GM21528 (cell line): ENCODE measurements at regions not wholly inside any gene's neighbourhood (a gene's known extent, or its start where the extent isn't known, plus 50 kb on each side); places are given as distances from the start of the nearest gene placed in this dataset.
"Not testable (repeated sequence)": the region's sequence is repeated elsewhere in the genome, so short reads cannot be mapped to it uniquely, and the experiment has no call there.

Source experiments
- ATAC-seq: cut with Tn5 transposase; IDR thresholded peaks from one replicate; pipeline ENCODE4 v1.9.1; 2021; ENCODE audit warnings: mild to moderate bottlenecking, moderate library complexity; ENCODE audit not compliant: unreplicated experiment, low FRiP score

DNA sequence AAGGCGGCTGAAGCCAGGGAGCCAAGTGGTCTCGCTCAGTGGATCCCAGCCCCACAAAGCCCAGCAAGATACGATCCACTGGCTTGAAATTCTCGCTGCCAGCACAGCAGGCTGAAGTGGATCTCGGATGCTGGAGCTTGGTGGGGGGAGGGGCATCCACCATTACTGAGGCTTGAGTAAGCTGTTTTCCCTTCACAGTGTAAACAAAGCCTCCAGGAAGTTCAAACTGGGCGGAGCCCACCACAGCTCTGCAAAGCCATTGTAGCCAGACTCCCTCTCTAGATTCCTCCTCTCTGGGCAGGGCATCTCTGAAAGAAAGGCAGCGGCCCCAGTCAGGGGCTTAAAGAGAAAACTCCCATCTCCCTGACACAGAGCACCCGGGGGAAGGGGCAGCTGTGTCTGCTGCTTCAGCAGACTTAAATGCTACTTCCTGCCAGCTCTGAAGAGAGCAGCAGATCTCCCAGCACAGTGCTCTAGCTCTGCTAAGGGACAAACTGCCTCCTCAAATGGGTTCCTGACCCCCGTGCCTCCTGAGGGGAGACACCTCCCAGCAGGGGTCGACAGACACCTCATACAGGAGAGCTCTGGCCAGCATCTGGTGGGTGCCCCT lies 330.0 kb upstream of the TMEFF2 start:
- not testable (repeated sequence) for ATAC-seq

DNA sequence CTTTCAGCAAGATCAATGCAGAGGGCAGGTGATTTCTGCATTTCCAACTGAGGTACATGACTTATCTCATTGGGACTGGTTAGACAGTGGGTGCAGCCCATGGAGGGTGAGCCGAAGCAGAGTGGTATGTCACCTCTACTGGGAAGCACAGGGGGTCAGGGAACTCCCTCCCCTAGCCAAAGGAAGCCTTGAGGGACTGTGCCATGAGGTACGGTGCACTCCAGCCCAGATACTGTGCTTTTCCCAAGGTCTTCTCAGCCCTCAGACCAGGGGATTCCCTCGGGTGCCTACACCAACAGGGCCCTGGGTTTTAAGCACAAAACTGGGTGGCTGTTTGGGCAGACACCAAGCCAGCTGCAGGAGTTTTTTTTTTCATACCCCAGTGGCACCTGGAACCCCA lies 329.5 kb upstream of the TMEFF2 start:
- ATAC-seq: not testable (repeated sequence)

DNA sequence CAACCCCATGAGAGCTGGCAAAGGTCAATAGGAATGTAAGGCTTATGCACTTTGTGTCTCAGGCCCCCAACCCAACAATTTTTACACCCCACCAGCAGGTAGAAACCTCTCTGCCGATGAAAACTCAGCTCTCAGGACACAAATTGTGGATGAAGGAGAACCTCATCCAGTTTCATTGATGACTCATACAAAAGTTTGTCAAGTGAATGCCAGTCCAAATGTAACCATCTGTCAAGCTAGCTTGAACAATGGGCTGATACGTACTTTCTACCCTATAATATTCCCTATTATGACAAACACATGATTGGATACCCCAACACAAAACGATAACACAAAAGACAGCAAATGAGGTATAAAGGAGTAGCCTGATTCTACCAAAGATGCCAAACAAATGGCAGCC lies 321.2 kb upstream of the TMEFF2 start:
- ATAC-seq: no peak

DNA sequence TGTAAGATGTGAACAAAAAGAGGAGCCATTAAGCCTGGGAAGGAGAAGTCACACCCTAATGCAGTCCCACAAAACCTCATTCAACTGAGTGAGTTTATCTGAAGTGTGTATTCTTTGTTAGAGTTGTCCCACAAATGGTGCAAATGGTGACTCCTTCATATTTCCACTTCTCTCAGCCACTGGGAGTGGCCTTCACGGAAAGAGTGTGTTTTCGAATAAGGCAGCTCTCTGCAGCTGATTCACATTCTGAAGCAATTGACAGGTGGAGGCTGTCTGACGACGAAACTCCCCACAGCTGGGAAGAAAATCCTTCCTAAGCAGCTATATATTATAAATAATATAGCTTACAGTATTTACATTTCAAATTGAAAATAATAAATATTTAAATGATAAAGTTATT lies 318.8 kb upstream of the TMEFF2 start:
- no peak for ATAC-seq

DNA sequence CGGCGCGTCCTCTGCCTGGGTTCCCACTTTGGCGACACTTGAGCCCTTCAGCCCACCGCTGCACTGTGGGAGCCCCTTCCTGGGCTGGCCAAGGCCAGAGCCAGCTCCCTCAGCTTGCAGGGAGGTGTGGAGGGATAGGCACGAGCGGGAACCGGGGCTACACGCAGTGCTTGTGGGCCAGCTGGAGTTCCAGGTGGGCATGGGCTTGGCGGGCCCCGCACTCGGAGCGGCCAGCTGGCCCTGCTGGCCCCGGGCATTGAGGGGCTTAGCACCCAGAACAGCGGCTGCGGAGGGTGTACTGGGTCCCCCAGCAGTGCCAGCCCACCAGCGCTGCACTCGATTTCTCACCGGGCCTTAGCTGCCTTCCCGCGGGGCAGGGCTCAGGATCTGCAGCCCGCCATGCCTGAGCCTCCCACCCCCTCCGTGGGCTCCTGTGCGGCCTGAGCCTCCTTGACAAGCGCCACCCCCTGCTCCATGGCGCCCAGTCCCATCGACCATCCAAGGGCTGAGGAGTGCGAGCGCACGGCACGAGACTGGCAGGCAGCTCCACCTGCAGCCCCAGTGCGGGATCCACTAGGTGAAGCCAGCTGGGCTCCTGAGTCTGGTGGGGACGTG lies 313.2 kb upstream of the TMEFF2 start:
- not testable (repeated sequence) for ATAC-seq

DNA sequence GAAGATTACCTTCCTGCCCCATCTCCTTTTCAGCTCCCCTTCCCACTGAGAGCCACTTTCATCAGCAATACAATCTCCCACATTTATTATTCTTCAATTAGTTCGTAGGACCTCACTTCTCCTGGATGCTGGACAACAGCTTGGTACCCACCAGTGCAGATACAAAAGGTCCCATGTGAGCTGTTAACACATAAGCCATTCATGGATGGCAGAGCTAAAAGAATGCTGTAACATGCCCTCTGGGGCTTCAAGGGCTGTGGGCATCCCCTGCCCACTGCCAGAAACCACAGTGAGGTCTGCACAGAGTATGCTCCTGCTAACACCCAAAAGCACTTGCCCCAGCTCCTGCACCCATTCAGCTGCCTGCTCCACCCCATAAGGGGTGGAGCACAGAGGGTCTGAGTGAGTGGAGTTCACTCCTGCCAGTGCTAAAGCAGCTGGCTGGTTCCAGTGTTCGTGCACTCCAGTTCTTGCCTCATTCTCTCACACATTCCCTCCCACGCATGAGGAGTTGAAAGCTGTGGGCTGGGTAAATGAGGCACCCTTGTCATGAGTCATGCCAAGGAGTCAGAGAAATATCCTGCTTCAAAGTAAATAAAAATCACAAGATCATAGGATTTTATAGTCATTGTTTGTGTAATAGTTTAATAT lies 305.9 kb upstream of the TMEFF2 start:
- no peak for ATAC-seq

DNA sequence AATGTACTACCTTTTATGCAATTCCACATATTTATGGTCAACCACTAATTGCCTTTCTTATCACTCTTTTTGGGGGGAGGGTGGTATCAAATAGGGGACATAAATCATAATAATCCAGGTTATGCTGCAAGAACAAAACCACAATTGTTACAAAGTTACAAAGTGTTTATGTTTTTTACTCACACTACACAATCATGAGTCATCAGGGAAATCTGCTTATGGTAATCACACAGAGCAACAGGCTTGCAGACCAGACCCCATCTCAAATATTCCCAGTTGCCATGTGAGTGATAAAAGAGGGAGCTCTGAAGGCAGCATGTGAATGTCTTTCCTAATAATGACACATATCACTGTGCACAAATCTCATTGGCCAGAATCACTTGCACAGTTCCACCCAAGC lies 304.7 kb upstream of the TMEFF2 start:
- no peak for ATAC-seq

DNA sequence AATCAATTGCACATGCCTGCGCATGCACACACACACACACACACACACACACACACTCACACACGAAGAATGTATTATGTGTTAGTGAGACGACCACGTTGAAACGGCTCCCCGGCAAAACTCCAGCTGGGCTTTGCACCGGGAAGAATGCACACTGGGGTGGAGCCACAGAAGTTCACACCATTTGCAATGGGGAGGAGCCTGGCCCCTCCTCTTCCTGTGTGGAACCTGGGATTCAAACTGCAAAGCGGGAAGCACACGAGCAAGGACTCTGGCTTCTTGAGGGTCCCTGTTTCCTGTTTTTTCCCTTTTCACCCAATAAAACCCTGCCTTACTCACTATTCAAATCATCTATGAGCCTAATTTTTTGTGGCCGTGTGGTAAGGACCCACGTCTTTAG lies 304.0 kb upstream of the TMEFF2 start:
- no peak for ATAC-seq

DNA sequence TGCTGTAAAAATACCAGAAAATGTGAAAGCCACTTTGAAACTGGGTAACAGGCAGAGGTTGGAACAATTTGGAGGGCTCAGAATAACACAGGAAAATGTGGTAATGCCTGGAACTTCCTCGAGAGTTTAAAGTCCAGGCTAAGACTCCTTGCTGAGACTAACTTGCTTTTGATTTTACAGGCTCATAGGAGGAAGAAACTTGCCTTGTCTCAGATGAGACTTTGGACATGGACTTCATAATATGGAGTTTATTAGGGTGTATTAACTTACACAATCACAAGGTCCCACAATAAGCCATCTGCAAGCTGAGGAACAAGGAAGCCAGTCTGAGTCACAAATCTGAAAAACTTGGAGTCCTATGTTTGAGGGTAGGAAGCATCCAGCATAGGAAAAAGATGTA lies 293.4 kb upstream of the TMEFF2 start:
- ATAC-seq: not testable (repeated sequence)

DNA sequence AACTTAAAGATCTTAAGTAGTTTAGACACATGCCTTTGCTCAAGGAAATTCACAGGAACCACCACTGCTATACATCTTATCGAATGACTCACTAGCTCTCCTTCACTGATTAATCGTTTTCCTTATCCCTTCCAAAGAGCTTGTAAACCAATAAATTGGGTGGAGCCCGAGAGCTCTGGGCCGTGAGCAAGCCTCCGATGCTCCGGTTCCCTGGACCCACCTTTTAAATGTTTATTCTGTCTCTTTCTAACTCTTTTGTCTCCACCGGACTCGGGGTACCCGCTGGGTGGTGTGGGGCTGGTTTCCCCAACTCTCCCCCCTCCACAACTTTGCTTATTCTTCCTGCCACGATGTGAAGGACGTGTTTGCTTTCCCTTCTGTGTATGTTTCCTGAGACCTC lies 292.9 kb upstream of the TMEFF2 start:
- no peak for ATAC-seq

DNA sequence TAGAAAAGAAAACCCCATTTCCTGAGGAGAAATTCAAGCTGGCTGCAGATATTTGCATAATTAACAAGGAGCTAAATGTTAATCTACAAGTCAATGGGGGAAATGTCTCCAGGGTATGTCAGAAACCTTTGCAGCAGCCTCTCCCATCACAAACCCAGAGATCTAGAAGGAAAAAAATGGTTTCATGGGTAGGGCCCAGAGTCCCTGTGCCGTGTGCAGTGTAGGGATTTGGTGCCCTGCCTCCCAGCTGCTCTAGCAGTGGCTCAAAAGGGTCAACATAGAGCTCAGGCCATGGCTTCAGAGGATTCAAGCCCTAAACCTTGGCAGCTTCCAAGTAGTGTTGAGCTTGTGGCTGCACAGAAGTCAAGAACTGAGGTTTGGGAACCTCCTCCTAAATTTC lies 290.2 kb upstream of the TMEFF2 start:
- no peak for ATAC-seq

DNA sequence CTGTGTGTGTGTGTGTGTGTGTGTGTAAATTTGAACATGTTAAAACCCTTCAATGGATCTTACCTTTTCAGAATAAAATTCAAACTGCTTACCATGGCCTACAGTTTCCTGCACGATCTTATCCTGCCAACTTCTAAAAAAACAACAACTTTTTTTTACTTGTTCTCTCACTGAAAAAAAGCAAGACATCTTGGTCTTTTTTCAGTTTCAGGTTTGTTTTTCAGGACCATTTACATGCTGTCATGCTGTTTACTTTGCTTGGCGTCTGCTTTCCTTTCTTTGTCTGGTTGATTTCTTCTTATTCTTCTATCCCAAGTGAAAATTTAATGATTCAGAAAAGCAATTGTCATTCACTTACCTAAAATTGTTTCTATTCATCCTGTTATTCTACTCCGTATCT lies 286.3 kb upstream of the TMEFF2 start:
- no peak for ATAC-seq

DNA sequence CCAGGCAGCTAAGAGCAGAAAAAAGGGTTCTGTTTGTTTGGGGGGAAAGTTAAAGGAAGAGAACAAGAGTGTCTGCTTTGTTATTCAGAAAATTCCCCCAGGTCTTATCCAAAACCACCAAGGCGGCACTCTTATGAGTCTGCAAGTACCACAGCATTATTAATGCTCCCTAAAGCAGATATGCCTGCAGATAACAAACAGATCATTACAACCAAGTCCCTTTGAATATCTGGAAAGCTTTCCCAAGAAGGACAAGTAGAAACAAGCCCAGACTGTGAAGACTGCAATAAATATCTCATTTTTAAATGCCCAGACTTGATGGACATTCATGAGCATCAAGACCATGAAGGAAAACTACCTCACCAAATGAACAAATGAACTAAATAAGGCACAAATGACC lies 278.6 kb upstream of the TMEFF2 start:
- ATAC-seq: no peak

DNA sequence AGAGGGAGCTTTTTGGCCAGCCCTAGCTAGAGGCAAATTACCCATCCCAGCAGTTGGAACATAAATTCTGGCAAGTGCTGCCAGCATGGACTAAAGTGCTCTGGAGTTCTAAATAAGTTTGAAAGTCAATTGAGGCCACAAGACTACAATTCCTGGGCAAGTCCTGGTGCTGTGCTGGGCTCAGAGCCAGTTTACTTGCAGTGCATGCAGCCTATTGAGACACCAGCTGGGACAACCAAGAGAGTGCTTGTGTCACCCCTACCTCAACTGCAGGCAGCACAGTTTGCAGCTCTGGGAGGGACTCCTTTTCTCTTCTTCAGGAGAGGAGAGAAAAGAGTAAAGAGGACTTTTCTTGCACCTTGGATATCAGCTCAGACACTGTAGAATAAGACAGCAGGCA lies 277.2 kb upstream of the TMEFF2 start:
- ATAC-seq: no peak

DNA sequence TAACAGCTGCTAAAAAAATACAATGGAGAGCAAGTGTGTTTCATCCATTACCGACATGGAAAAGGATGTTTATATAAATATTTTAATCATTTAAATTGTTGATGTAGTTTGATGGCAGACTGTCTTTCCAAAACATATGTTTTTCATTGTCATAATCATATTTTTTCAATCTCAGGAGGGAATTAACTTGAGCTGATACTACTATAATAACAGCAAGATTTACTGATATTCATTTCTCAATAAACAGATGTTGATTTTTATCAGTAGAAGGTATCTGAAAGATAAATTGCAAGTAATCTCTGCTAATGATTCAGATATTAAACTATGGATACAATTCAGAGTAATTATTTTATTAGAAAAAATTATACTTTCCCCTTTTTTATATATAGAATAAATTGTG lies 274.9 kb upstream of the TMEFF2 start:
- no peak for ATAC-seq

DNA sequence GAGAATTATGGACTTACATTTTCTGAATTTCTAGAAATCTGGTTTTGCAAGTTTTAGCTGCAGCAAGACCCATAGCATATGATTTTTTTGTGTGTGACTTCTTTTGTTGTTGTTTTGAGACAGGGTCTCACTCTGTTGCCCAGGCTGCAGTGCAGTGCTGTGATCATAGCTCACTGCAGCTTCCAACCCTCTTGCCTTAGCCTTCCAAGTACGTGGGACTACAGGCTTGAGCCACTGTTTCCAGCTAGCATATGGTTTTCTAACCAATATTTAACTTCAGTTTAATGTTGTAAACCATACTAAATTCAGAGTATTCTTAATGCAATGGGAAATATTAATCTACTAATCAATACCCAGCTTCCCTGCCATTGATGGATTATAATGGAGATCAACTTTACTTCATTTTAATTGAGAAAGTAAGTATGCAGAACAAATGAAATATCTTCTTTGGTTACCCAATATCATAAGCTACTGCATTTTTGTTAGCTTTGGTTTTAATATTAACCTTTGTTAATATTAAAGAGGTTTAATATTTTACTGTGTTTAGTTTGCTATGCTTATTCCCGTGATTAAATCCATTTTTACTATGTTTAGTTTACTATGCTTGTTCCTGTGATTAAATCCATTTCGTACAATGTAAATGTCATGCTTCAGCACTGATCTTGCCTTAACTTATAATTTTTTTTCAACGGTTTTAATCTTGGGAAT lies 273.4 kb upstream of the TMEFF2 start:
- no peak for ATAC-seq

DNA sequence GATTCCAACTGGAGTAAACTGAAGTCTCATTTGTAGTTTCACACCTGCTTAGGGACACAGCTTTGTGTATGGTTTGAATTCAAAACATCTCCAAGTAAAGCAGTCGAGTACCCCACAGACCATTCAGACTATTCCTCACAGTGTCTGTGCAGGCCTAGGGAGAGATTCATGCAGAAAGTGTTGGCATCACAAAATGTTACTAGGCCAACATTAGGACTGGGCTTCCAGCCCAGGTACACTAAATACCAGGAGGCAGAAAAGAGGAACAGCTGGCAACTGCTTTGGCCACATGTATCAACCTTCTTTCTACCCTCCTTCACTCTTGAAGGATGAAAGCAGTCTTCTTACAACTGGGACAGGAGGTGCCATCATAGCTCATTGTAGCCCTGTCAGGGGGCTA lies 270.4 kb upstream of the TMEFF2 start:
- ATAC-seq: no peak

DNA sequence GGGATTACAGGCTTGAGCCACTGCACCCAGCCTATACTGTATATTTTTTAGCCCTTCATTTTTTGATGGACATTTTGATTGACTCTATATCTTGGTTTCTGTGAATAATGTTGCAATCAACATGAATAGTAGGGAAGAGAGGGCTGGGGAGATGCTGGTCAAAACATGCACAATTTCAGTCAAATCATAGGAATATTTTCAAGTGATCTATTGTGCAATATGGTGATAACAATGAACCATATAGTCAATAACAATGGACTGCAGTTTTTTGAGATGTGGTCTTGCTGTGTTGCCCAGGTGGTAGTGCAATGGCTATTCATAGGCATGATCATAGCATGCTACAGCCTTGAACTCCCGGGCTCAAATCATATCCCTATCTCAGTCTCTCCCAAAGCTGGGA lies 264.7 kb upstream of the TMEFF2 start:
- ATAC-seq: no peak

DNA sequence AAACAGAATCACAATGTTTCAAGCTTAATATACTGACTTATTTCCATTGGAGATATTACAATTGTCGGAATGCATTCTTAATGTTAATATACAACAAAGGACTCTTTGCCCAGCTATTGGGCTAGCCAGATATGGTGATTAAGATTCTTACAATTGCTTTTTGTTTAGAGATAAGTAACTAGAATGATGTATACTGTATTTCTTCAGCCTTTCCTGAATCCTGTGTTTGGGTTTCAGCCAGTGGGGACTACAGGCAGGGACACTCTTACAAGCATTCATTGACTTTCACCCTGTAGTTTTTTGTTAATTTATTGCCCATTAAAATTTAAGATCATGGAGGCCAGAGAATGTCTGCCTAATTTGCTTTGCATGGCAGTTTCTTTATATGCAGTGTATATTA lies 254.1 kb upstream of the TMEFF2 start:
- no peak for ATAC-seq

DNA sequence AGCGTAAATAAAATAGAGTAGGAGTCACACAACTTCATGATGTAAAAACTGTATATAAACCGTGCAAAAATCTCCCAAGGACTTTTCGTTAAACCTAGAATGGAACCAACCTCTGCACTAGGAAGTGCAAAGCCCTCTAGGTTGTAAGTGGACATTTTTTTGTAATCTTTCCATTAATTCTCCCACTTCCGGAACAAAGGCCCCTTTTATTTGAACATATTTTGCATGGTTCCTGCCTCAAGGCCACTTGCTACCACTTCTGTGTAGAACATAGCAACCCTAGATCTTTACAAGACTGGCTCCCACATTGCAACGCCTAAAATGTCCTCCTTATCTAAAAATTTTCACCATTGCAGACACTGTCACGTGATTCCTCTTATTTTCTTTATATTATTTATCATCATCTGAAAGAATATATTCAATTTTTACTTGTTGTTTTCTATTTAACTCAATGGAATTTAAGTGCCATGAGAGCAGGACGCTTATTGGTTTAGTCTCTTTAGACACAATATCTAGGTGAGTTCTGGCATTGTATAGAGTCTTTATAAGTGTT lies 249.6 kb upstream of the TMEFF2 start:
- no peak for ATAC-seq

DNA sequence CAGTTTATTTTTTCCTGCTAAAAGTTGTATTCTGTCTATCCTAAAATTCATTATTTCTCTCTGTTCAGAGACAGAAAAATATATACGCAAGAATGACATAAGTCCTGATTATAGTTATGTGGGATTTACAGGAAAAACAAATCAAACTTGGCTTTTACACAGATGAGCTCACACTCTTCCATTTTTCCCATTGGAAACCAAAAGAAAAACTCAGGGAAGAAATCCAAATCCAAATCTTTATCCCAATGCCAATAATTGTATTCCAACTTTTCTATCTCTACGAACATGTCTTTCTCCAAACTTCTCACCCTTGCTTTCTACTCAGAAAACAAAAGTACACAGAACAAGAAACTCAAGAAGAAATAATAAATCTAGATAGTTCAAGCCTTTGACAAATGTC lies 249.1 kb upstream of the TMEFF2 start:
- ATAC-seq: no peak
